GM12873 (cell line): ENCODE measurements at regions not wholly inside any gene's neighbourhood (a gene's known extent, or its start where the extent isn't known, plus 50 kb on each side); places are given as distances from the start of the nearest gene placed in this dataset.

Experiments
- TF ChIP-seq, protein P1 (sequence below): IDR thresholded peaks from 2 replicates; pipeline ENCODE4 v1.5.1; 2012; ENCODE audit warnings: low read depth, mild to moderate bottlenecking, moderate library complexity, low read length, control low read depth; ENCODE audit not compliant: insufficient read depth; ENCODE audit errors: missing control alignments

DNA sequence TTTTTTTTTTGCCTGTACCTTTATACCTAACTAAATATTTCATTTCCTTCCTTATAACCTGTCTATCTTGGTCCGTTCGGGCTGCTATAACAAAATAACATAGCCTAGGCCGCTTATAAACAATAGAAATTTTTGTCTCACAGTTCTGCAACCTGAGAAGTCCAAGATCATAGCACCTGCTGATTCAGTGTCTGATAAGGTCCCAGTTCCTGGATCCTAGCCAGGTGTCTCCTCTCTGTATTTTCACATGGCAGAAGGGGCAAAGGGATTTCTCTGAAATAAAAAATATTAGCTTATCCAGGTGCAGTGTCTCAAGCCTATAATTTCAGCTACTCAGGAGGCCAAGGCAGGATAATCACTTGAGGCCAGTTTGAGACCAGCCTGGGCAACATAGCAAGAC, 1046.6 kb upstream of the USP15 start:
- TF ChIP-seq, protein P1, sequence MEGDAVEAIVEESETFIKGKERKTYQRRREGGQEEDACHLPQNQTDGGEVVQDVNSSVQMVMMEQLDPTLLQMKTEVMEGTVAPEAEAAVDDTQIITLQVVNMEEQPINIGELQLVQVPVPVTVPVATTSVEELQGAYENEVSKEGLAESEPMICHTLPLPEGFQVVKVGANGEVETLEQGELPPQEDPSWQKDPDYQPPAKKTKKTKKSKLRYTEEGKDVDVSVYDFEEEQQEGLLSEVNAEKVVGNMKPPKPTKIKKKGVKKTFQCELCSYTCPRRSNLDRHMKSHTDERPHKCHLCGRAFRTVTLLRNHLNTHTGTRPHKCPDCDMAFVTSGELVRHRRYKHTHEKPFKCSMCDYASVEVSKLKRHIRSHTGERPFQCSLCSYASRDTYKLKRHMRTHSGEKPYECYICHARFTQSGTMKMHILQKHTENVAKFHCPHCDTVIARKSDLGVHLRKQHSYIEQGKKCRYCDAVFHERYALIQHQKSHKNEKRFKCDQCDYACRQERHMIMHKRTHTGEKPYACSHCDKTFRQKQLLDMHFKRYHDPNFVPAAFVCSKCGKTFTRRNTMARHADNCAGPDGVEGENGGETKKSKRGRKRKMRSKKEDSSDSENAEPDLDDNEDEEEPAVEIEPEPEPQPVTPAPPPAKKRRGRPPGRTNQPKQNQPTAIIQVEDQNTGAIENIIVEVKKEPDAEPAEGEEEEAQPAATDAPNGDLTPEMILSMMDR: no peak

GRCh38 chr12:61220337-61220736, 1039.9 kb upstream of the USP15 start:
- TF ChIP-seq, protein P1: no peak

- TF ChIP-seq, protein P1: no peak
These were observed 1028.2 kb upstream of the USP15 start for GRCh38 chr12:61232040-61232439.

DNA sequence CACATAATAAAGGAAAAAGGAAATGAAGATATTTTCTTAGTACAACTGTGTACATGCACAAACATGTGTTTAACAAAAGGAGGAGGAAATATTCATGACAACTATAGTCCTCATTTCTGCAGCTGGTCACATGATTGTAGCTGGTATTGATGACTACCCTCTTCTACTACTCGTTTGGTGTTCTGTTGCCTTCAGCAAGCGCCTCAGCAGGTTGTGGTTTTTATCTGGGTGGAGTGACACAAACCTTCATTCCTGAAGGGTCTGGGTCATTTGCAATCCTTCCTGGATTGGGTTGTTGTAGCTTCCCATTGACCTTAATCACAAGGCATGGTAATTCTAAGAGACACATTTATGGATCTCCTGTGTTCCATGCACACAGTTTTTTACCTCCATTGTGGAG, 1009.9 kb upstream of the USP15 start:
- TF ChIP-seq, protein P1: no peak

DNA sequence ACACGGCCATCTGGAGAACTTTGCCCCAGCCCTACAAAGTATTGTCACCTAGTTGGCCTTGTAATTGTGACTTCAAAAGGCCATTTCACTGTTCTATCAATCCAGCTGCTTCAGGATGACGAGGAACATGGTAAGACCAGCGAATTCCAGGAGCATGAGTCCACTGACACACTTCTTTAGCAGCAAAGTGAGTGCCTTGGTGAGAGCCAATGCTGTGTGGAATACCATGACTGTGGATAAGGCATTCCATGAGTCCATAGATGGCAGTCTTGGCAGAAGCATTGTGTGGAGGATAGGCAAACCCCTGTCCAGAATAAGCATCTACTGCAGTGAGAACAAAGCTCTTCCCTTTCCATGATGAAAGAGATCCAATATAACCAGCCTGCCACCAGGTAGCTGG, 1009.1 kb upstream of the USP15 start:
- TF ChIP-seq, protein P1: no peak

GRCh38 chr12:61254225-61254624, 1006.0 kb upstream of the USP15 start:
- TF ChIP-seq, protein P1: no peak

DNA sequence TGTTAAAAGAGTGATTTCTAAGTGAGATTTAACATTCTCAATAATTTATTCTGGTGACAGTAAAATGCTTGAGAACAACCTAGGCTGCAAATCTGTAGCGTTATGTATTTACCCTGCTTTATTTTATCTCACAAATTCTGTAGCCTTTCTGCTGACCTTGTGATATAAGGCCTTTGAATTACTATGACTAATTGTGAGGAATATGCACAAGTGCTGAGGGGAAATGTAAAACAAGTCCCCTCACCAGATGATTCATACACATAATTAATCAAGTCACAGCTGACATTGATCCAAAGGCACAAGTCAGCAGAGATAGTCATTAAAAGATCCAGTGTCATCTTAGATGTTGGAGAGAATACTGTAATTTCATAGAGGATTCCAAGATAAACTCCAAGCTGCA, 992.7 kb upstream of the USP15 start:
- TF ChIP-seq, protein P1: no peak

DNA sequence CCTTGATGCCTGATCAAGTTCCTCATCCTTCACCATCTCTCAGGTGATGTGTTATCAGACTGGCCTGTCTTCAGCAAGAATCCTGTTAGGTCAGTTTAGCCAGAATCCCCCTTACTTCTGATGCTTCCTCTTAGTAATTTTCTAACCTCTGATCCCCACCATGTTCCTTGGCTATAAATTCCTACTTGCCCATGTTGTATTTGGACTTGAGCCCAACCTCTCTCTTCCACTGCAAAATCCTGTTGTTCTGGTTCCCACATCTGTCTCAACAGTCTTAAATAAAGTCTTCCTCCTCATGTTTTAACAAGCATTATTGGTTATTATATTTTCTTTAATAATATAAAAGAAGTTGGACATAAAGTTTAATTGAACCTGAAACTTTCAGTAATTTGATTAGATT, 987.8 kb upstream of the USP15 start:
- TF ChIP-seq, protein P1: no peak
